CD4-positive, alpha-beta T cell treated with Interleukin-17A for 4 hours (primary cell): ENCODE measurements at regions not wholly inside any gene's neighbourhood (a gene's known extent, or its start where the extent isn't known, plus 50 kb on each side); places are given as distances from the start of the nearest gene placed in this dataset.

ENCODE experiments used
- DNase-seq: peaks from one replicate; pipeline ENCODE4 v3.0.0-alpha.2; 2020; ENCODE audit warnings: mixed read lengths

GRCh38 chr15:87133704-87134103, 1054.0 kb downstream of the AGBL1 start:
- no peak for DNase-seq

- DNase-seq, result no peak
Observed at GRCh38 chr15:87131067-87131466, 1051.4 kb downstream of the AGBL1 start.

GRCh38 chr15:87129916-87130315, 1050.2 kb downstream of the AGBL1 start:
- DNase-seq, result no peak

- DNase-seq, result no peak
Observed at GRCh38 chr15:87123676-87124382, 1044.2 kb downstream of the AGBL1 start.

- no peak for DNase-seq
Observed at GRCh38 chr15:87121336-87121735, 1041.7 kb downstream of the AGBL1 start.

- no peak for DNase-seq
Observed at GRCh38 chr15:87120555-87120954, 1040.9 kb downstream of the AGBL1 start.

- no peak for DNase-seq
Observed at GRCh38 chr15:87118846-87119245, 1039.2 kb downstream of the AGBL1 start.

- DNase-seq, result no peak
Observed at GRCh38 chr15:87118435-87118834, 1038.8 kb downstream of the AGBL1 start.

GRCh38 chr15:87115795-87116194, 1036.1 kb downstream of the AGBL1 start:
- DNase-seq, result no peak

- no peak for DNase-seq
Observed at GRCh38 chr15:87099916-87100315, 1020.2 kb downstream of the AGBL1 start.

- DNase-seq, result no peak
Observed at GRCh38 chr15:87089551-87089950, 1009.9 kb downstream of the AGBL1 start.

- DNase-seq, result no peak
Observed at GRCh38 chr15:87083201-87083600, 1003.5 kb downstream of the AGBL1 start.

- DNase-seq, result no peak
Observed at GRCh38 chr15:87082581-87082980, 1002.9 kb downstream of the AGBL1 start.

- DNase-seq, result no peak
Observed at GRCh38 chr15:87080547-87080946, 1000.9 kb downstream of the AGBL1 start.
